ENCODE measurements at regions not wholly inside any gene's neighbourhood (a gene's known extent, or its start where the extent isn't known, plus 50 kb on each side); places are given as distances from the start of the nearest gene placed in this dataset.
"Not testable (repeated sequence)": the region's sequence is repeated elsewhere in the genome, so short reads cannot be mapped to it uniquely, and the experiment has no call there.

GRCh38 chr16:5911241-5911640, 813.6 kb upstream of the EEF2KMT start:
- no peak overlapping the region for H3K4me3 Mint-ChIP-seq
- H3K27ac Mint-ChIP-seq, result no peak overlapping the region
- H3K36me3 Mint-ChIP-seq (ENCODE audit: low read depth), result no peaks in the 10 kb centered on the region
- H3K27me3 Mint-ChIP-seq, result no peaks in the 10 kb centered on the region
- no peak for ATAC-seq (replicated peaks)
- peaks cover 9% of the 10 kb centered on the region for H3K9me3 Mint-ChIP-seq
- no peaks in the 10 kb centered on the region for H3K4me1 Mint-ChIP-seq

- H3K27ac Mint-ChIP-seq; H3K4me3 Mint-ChIP-seq; H3K9me3 Mint-ChIP-seq; ATAC-seq (replicated peaks); H3K36me3 Mint-ChIP-seq (ENCODE audit: low read depth); H3K4me1 Mint-ChIP-seq; H3K27me3 Mint-ChIP-seq: not testable (repeated sequence)
These were observed 812.0 kb upstream of the EEF2KMT start for GRCh38 chr16:5909556-5909955.

GRCh38 chr16:5907544-5907943, 809.9 kb upstream of the EEF2KMT start:
- no peaks in the 10 kb centered on the region for H3K27me3 Mint-ChIP-seq
- H3K4me1 Mint-ChIP-seq, result no peaks in the 10 kb centered on the region
- H3K9me3 Mint-ChIP-seq, result peaks cover 12% of the 10 kb centered on the region
- H3K36me3 Mint-ChIP-seq (ENCODE audit: low read depth), result no peaks in the 10 kb centered on the region
- H3K27ac Mint-ChIP-seq, result no peak overlapping the region
- no peak overlapping the region for H3K4me3 Mint-ChIP-seq
- no peak for ATAC-seq (replicated peaks)

GRCh38 chr16:5906351-5906750, 808.8 kb upstream of the EEF2KMT start:
- Mint-ChIP-seq H3K9me3 (peaks cover 9% of the 10 kb centered on the region), H3K27me3 (no peaks in the 10 kb centered on the region), H3K4me3 (no peak overlapping the region), H3K27ac (no peak overlapping the region), H3K4me1 (no peaks in the 10 kb centered on the region), H3K36me3 (ENCODE audit: low read depth) (no peaks in the 10 kb centered on the region)
- no peak for ATAC-seq (replicated peaks)

GRCh38 chr16:5905935-5906334, 808.3 kb upstream of the EEF2KMT start:
- H3K4me3 Mint-ChIP-seq, result no peak overlapping the region
- H3K4me1 Mint-ChIP-seq, result no peaks in the 10 kb centered on the region
- no peak for ATAC-seq (replicated peaks)
- H3K27ac Mint-ChIP-seq, result no peak overlapping the region
- H3K9me3 Mint-ChIP-seq, result peaks cover 9% of the 10 kb centered on the region
- H3K27me3 Mint-ChIP-seq, result no peaks in the 10 kb centered on the region
- no peaks in the 10 kb centered on the region for H3K36me3 Mint-ChIP-seq (ENCODE audit: low read depth)

GRCh38 chr16:5903832-5904231, 806.2 kb upstream of the EEF2KMT start:
- Mint-ChIP-seq H3K9me3 (peaks cover 14% of the 10 kb centered on the region), H3K4me1 (no peaks in the 10 kb centered on the region), H3K4me3 (no peak overlapping the region)

GRCh38 chr16:5903153-5903552, 805.6 kb upstream of the EEF2KMT start:
- H3K36me3 Mint-ChIP-seq (ENCODE audit: low read depth), result no peaks in the 10 kb centered on the region
- ATAC-seq (replicated peaks), result no peak
- H3K4me1 Mint-ChIP-seq, result no peaks in the 10 kb centered on the region
- H3K27ac Mint-ChIP-seq, result no peak overlapping the region
- H3K9me3 Mint-ChIP-seq, result peaks cover 14% of the 10 kb centered on the region
- H3K4me3 Mint-ChIP-seq, result no peak overlapping the region
- no peaks in the 10 kb centered on the region for H3K27me3 Mint-ChIP-seq

More at GRCh38 chr16:5903832-5904231, 806.2 kb upstream of the EEF2KMT start:
- no peaks in the 10 kb centered on the region for H3K27me3 Mint-ChIP-seq
- H3K27ac Mint-ChIP-seq, result no peak overlapping the region
- no peaks in the 10 kb centered on the region for H3K36me3 Mint-ChIP-seq (ENCODE audit: low read depth)
- ATAC-seq (replicated peaks), result no peak

GRCh38 chr16:5900046-5900445, 802.5 kb upstream of the EEF2KMT start:
- no peaks in the 10 kb centered on the region for H3K27me3 Mint-ChIP-seq
- H3K9me3 Mint-ChIP-seq, result peaks cover 16% of the 10 kb centered on the region
- no peak for ATAC-seq (replicated peaks)
- H3K4me3 Mint-ChIP-seq, result no peak overlapping the region
- H3K36me3 Mint-ChIP-seq (ENCODE audit: low read depth), result no peaks in the 10 kb centered on the region
- no peaks in the 10 kb centered on the region for H3K4me1 Mint-ChIP-seq
- H3K27ac Mint-ChIP-seq, result no peak overlapping the region

- Mint-ChIP-seq H3K36me3 (ENCODE audit: low read depth) (no peaks in the 10 kb centered on the region), H3K27ac (no peak overlapping the region), H3K4me3 (no peak overlapping the region), H3K9me3 (peaks cover 15% of the 10 kb centered on the region), H3K4me1 (no peaks in the 10 kb centered on the region), H3K27me3 (no peaks in the 10 kb centered on the region)
- no peak for ATAC-seq (replicated peaks)
These were observed 798.4 kb upstream of the EEF2KMT start for GRCh38 chr16:5895976-5896375.

GRCh38 chr16:5895137-5895536, 797.5 kb upstream of the EEF2KMT start:
- no peaks in the 10 kb centered on the region for H3K36me3 Mint-ChIP-seq (ENCODE audit: low read depth)

GRCh38 chr16:5891296-5891695, 793.7 kb upstream of the EEF2KMT start:
- Mint-ChIP-seq H3K27me3 (peaks cover 3% of the 10 kb centered on the region), H3K4me3 (no peak overlapping the region), H3K4me1 (no peaks in the 10 kb centered on the region), H3K36me3 (ENCODE audit: low read depth) (no peaks in the 10 kb centered on the region), H3K9me3 (peaks cover 20% of the 10 kb centered on the region), H3K27ac (no peak overlapping the region)
- no peak for ATAC-seq (replicated peaks)

More at GRCh38 chr16:5895137-5895536, 797.5 kb upstream of the EEF2KMT start:
- H3K27me3 Mint-ChIP-seq, result no peaks in the 10 kb centered on the region
- peaks cover 18% of the 10 kb centered on the region for H3K9me3 Mint-ChIP-seq
- H3K27ac Mint-ChIP-seq, result no peak overlapping the region
- no peaks in the 10 kb centered on the region for H3K4me1 Mint-ChIP-seq
- ATAC-seq (replicated peaks), result no peak
- H3K4me3 Mint-ChIP-seq, result no peak overlapping the region

- Mint-ChIP-seq H3K4me3 (no peak overlapping the region), H3K36me3 (ENCODE audit: low read depth) (no peaks in the 10 kb centered on the region), H3K27me3 (peaks cover 3% of the 10 kb centered on the region), H3K4me1 (no peaks in the 10 kb centered on the region), H3K27ac (no peak overlapping the region), H3K9me3 (peaks cover 10% of the 10 kb centered on the region)
- no peak for ATAC-seq (replicated peaks)
These were observed 787.9 kb upstream of the EEF2KMT start for GRCh38 chr16:5885521-5885920.

- H3K9me3 Mint-ChIP-seq, result peaks cover 10% of the 10 kb centered on the region
- H3K27me3 Mint-ChIP-seq, result peaks cover 3% of the 10 kb centered on the region
- no peak overlapping the region for H3K27ac Mint-ChIP-seq
- H3K36me3 Mint-ChIP-seq (ENCODE audit: low read depth), result no peaks in the 10 kb centered on the region
- no peak for ATAC-seq (replicated peaks)
- H3K4me1 Mint-ChIP-seq, result no peaks in the 10 kb centered on the region
- H3K4me3 Mint-ChIP-seq, result no peak overlapping the region
These were observed 787.4 kb upstream of the EEF2KMT start for GRCh38 chr16:5884996-5885395.

- Mint-ChIP-seq H3K27me3 (peaks cover 3% of the 10 kb centered on the region), H3K36me3 (ENCODE audit: low read depth) (no peaks in the 10 kb centered on the region), H3K4me3 (no peak overlapping the region), H3K9me3 (peaks cover 8% of the 10 kb centered on the region), H3K4me1 (no peaks in the 10 kb centered on the region), H3K27ac (no peak overlapping the region)
- ATAC-seq (replicated peaks), result no peak
These were observed 786.7 kb upstream of the EEF2KMT start for GRCh38 chr16:5884339-5884738.

- Mint-ChIP-seq H3K4me3 (no peak overlapping the region), H3K27ac (no peak overlapping the region), H3K9me3 (no peaks in the 10 kb centered on the region), H3K27me3 (no peaks in the 10 kb centered on the region), H3K36me3 (ENCODE audit: low read depth) (no peaks in the 10 kb centered on the region), H3K4me1 (no peaks in the 10 kb centered on the region)
- ATAC-seq (replicated peaks), result no peak
These were observed 784.6 kb upstream of the EEF2KMT start for GRCh38 chr16:5882087-5882640.

GRCh38 chr16:5875416-5875815, 777.8 kb upstream of the EEF2KMT start:
- no peak overlapping the region for H3K4me3 Mint-ChIP-seq
- ATAC-seq (replicated peaks), result no peak
- no peaks in the 10 kb centered on the region for H3K36me3 Mint-ChIP-seq (ENCODE audit: low read depth)
- peaks cover 4% of the 10 kb centered on the region for H3K9me3 Mint-ChIP-seq
- H3K27me3 Mint-ChIP-seq, result no peaks in the 10 kb centered on the region
- no peak overlapping the region for H3K27ac Mint-ChIP-seq
- no peaks in the 10 kb centered on the region for H3K4me1 Mint-ChIP-seq
